ENCODE measurements at regions not wholly inside any gene's neighbourhood (a gene's known extent, or its start where the extent isn't known, plus 50 kb on each side); places are given as distances from the start of the nearest gene placed in this dataset.

GRCh38 chr10:4219901-4220300 lies 434.9 kb upstream of the KLF6 start:
- ATAC-seq (no peak), DNase-seq (ENCODE audit: low read depth, low spot score) (no peak)
- H3K27me3 ChIP-seq (ENCODE audit: control insufficient read depth, insufficient read depth, low read length): no peaks in the 10 kb centered on the region
- H3K27ac ChIP-seq (ENCODE audit: low read length): peak overlapping the region; percentile 69; the same call in 1 of the 2 replicates
- no peak for TF ChIP-seq TCF7L2 (IDR thresholded peaks at IDR 0.05; ENCODE audit: low read depth, low read length)
- no peak for TF ChIP-seq CTCF (IDR thresholded peaks at IDR 0.05)
- no peak for TF ChIP-seq POLR2AphosphoS5 (IDR thresholded peaks at IDR 0.05; ENCODE audit: low read depth, low read length)
- no peak for TF ChIP-seq SIN3A (IDR thresholded peaks at IDR 0.05; ENCODE audit: borderline replicate concordance, insufficient read depth, low read depth, low read length)
- TF ChIP-seq REST (IDR thresholded peaks at IDR 0.05; ENCODE audit: insufficient read depth in 1 of 2, low read depth in 2 of 2, low read length in 1 of 2): no peak
- intact Hi-C loops (cut with micrococcal nuclease; ENCODE audit: unreplicated experiment): no loop called here
- peaks cover 22% of the 10 kb centered on the region for H3K4me1 ChIP-seq (ENCODE audit: control insufficient read depth, insufficient read depth, low read length)
- no peaks in the 10 kb centered on the region for H3K36me3 ChIP-seq (ENCODE audit: control insufficient read depth, insufficient read depth, low read length)
- H3K4me3 ChIP-seq (ENCODE audit: low read depth in 2 of 2, low read length in 2 of 2): no peak overlapping the region
- ChIA-PET POLR2A (no interaction called here), CTCF (no interaction called here)
- in situ Hi-C loops (cut with HindIII; ENCODE audit: low pct_unique_long_range_greater_than_20kb, low sequenced_read_pairs): no loop called here
- no TSS peak for BruUV-seq (replicated peaks)
- peaks cover 7% of the 10 kb centered on the region; the same call in 1 of the 2 replicates for H3K9me3 ChIP-seq (ENCODE audit: control insufficient read depth, insufficient read depth, low read depth, low read length)

GRCh38 chr10:4217653-4218052 lies 432.6 kb upstream of the KLF6 start:
- ChIA-PET CTCF (interaction anchor here (0.8 kb wide), 1 partner anchor 47 kb away, joined by 3 read pairs; no protein-coding TSS in a partner anchor), POLR2A (no interaction called here)
- no TSS peak for BruUV-seq (replicated peaks)
- ATAC-seq (peak; percentile 86), DNase-seq (ENCODE audit: low read depth, low spot score) (no peak)
- in situ Hi-C loops (cut with HindIII; ENCODE audit: low pct_unique_long_range_greater_than_20kb, low sequenced_read_pairs): no loop called here
- TF ChIP-seq POLR2AphosphoS5 (IDR thresholded peaks at IDR 0.05; ENCODE audit: low read depth, low read length) (no peak), CTCF (IDR thresholded peaks at IDR 0.05) (no peak), TCF7L2 (IDR thresholded peaks at IDR 0.05; ENCODE audit: low read depth, low read length) (no peak), REST (IDR thresholded peaks at IDR 0.05; ENCODE audit: insufficient read depth in 1 of 2, low read depth in 2 of 2, low read length in 1 of 2) (no peak), SIN3A (IDR thresholded peaks at IDR 0.05; ENCODE audit: borderline replicate concordance, insufficient read depth, low read depth, low read length) (no peak)
- H3K27me3 ChIP-seq (ENCODE audit: control insufficient read depth, insufficient read depth, low read length): no peaks in the 10 kb centered on the region
- H3K4me3 ChIP-seq (ENCODE audit: low read depth in 2 of 2, low read length in 2 of 2): peak overlapping the region; percentile 11 to 39; a peak in 3 of 4 replicates
- peaks cover 4% of the 10 kb centered on the region; the same call in 1 of the 2 replicates for H3K9me3 ChIP-seq (ENCODE audit: control insufficient read depth, insufficient read depth, low read depth, low read length)
- peaks cover 24% of the 10 kb centered on the region for H3K4me1 ChIP-seq (ENCODE audit: control insufficient read depth, insufficient read depth, low read length)
- peak overlapping the region; percentile 75 for H3K27ac ChIP-seq (ENCODE audit: low read length)
- intact Hi-C loops (cut with micrococcal nuclease; ENCODE audit: unreplicated experiment): no loop called here
- H3K36me3 ChIP-seq (ENCODE audit: control insufficient read depth, insufficient read depth, low read length): no peaks in the 10 kb centered on the region

All from Panc1 (cell line).